OCI-M2 (cell line): ENCODE measurements at regions not wholly inside any gene's neighbourhood (a gene's known extent, or its start where the extent isn't known, plus 50 kb on each side); places are given as distances from the start of the nearest gene placed in this dataset.

Experiments
- DNase-seq: peaks from one replicate; lab custom pipeline; 2025; ENCODE audit not compliant: unreplicated experiment; lab: John Stamatoyannopoulos, UW

- DNase-seq, result no peak
Measured at GRCh38 chr6:120671519-120671918, 662.8 kb downstream of the TBC1D32 start.

GRCh38 chr6:120652506-120652905, 681.8 kb downstream of the TBC1D32 start:
- no peak for DNase-seq

GRCh38 chr6:120648713-120649112, 685.6 kb downstream of the TBC1D32 start:
- no peak for DNase-seq

- DNase-seq, result no peak
Measured at GRCh38 chr6:120646101-120646500, 688.2 kb downstream of the TBC1D32 start.

GRCh38 chr6:120632975-120633374, 701.3 kb downstream of the TBC1D32 start:
- DNase-seq, result no peak

- no peak for DNase-seq
Measured at GRCh38 chr6:120627612-120628011, 706.7 kb downstream of the TBC1D32 start.

GRCh38 chr6:120622127-120622631, 712.1 kb downstream of the TBC1D32 start:
- DNase-seq, result no peak

GRCh38 chr6:120620900-120621299, 713.4 kb downstream of the TBC1D32 start:
- DNase-seq, result no peak

GRCh38 chr6:120615238-120615637, 719.0 kb downstream of the TBC1D32 start:
- no peak for DNase-seq

- DNase-seq, result no peak
Measured at GRCh38 chr6:120614723-120615122, 719.6 kb downstream of the TBC1D32 start.

- no peak for DNase-seq
Measured at GRCh38 chr6:120608826-120609225, 725.5 kb downstream of the TBC1D32 start.

GRCh38 chr6:120606743-120607142, 727.5 kb downstream of the TBC1D32 start:
- no peak for DNase-seq

- no peak for DNase-seq
Measured at GRCh38 chr6:120604510-120604909, 729.8 kb downstream of the TBC1D32 start.

- no peak for DNase-seq
Measured at GRCh38 chr6:120590611-120591010, 743.7 kb downstream of the TBC1D32 start.

- DNase-seq, result no peak
Measured at GRCh38 chr6:120588424-120588823, 745.9 kb downstream of the TBC1D32 start.

GRCh38 chr6:120587381-120587780, 746.9 kb downstream of the TBC1D32 start:
- no peak for DNase-seq

GRCh38 chr6:120584111-120584760, 750.0 kb downstream of the TBC1D32 start:
- no peak for DNase-seq

GRCh38 chr6:120576061-120576460, 758.2 kb downstream of the TBC1D32 start:
- no peak for DNase-seq

GRCh38 chr6:120569714-120570113, 764.6 kb downstream of the TBC1D32 start:
- DNase-seq, result no peak

- DNase-seq, result no peak
Measured at GRCh38 chr6:120564779-120565178, 769.5 kb downstream of the TBC1D32 start.

- no peak for DNase-seq
Measured at GRCh38 chr6:120558294-120558693, 776.0 kb downstream of the TBC1D32 start.

- no peak for DNase-seq
Measured at GRCh38 chr6:120557554-120557953, 776.7 kb downstream of the TBC1D32 start.

- DNase-seq, result no peak
Measured at GRCh38 chr6:120556491-120556890, 777.8 kb downstream of the TBC1D32 start.
